ENCODE measurements at regions not wholly inside any gene's neighbourhood (a gene's known extent, or its start where the extent isn't known, plus 50 kb on each side); places are given as distances from the start of the nearest gene placed in this dataset.

GRCh38 chr19:30254789-30255188 is 117.4 kb upstream of the ZNF536 start:
- TF ChIP-seq, protein P1, sequence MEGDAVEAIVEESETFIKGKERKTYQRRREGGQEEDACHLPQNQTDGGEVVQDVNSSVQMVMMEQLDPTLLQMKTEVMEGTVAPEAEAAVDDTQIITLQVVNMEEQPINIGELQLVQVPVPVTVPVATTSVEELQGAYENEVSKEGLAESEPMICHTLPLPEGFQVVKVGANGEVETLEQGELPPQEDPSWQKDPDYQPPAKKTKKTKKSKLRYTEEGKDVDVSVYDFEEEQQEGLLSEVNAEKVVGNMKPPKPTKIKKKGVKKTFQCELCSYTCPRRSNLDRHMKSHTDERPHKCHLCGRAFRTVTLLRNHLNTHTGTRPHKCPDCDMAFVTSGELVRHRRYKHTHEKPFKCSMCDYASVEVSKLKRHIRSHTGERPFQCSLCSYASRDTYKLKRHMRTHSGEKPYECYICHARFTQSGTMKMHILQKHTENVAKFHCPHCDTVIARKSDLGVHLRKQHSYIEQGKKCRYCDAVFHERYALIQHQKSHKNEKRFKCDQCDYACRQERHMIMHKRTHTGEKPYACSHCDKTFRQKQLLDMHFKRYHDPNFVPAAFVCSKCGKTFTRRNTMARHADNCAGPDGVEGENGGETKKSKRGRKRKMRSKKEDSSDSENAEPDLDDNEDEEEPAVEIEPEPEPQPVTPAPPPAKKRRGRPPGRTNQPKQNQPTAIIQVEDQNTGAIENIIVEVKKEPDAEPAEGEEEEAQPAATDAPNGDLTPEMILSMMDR (IDR thresholded peaks at IDR 0.05) = no peak
- TF ChIP-seq EZH2 (IDR thresholded peaks at IDR 0.05; ENCODE audit: borderline replicate concordance, insufficient read depth, low read depth, low read length, poor library complexity, severe bottlenecking) = no peak
